Right lobe of liver (tissue), 4 donors: ENCODE measurements at regions not wholly inside any gene's neighbourhood (a gene's known extent, or its start where the extent isn't known, plus 50 kb on each side); places are given as distances from the start of the nearest gene placed in this dataset.

Experiments
- POLR2A ChIP-seq: fragments of 450-650 bp; IDR thresholded peaks from one replicate; pipeline ENCODE4 v1.6.1; 2017; ENCODE audit warnings: antibody characterized with exemption, mild to moderate bottlenecking
- TF ChIP-seq, protein P1 (sequence below), 4 donors: fragments of 200-600 bp in 3 of 4; fragments of 450-650 bp in 1 of 4; IDR thresholded peaks; one replicate each; pipeline versions ENCODE4 v1.5.1 to v1.8.0; 2016 to 2022; ENCODE audit warnings: antibody characterized with exemption in 4 of 4, mild to moderate bottlenecking in 2 of 4
- donor health status: DM: no; HTN: no; CAD: no.
- donor health status: DM: no; HTN: no; CAD: no.
- donor health status: DM: no; HTN: yes; CAD: no.

DNA sequence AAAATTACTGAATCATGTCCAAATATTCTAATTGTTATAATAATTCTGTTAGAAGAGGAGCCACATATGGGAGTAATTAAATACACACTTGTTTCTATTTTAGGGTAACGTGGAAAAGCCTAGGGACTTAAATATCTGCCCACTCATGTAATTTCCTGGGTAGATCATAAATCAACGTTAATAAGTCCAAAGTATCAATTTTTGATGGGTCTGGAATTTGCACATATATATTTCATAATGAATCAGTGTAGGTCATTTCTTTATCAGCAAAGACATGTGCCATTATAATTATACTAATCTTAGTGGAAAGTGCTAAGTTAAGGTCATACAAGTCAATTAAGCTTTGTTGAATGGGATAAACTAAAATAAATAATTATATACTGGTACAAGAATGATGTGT lies 346.2 kb downstream of the ZBBX start:
- TF ChIP-seq, protein P1, sequence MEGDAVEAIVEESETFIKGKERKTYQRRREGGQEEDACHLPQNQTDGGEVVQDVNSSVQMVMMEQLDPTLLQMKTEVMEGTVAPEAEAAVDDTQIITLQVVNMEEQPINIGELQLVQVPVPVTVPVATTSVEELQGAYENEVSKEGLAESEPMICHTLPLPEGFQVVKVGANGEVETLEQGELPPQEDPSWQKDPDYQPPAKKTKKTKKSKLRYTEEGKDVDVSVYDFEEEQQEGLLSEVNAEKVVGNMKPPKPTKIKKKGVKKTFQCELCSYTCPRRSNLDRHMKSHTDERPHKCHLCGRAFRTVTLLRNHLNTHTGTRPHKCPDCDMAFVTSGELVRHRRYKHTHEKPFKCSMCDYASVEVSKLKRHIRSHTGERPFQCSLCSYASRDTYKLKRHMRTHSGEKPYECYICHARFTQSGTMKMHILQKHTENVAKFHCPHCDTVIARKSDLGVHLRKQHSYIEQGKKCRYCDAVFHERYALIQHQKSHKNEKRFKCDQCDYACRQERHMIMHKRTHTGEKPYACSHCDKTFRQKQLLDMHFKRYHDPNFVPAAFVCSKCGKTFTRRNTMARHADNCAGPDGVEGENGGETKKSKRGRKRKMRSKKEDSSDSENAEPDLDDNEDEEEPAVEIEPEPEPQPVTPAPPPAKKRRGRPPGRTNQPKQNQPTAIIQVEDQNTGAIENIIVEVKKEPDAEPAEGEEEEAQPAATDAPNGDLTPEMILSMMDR (IDR thresholded peaks at IDR 0.05) = no peak
- no peak for TF ChIP-seq POLR2A
